COLO829 (cell line): ENCODE measurements at regions not wholly inside any gene's neighbourhood (a gene's known extent, or its start where the extent isn't known, plus 50 kb on each side); places are given as distances from the start of the nearest gene placed in this dataset.
"Not testable (repeated sequence)": the region's sequence is repeated elsewhere in the genome, so short reads cannot be mapped to it uniquely, and the experiment has no call there.

Experiments used
- DNase-seq: peaks from one replicate; pipeline ENCODE4 v3.0.0; 2012; ENCODE audit warnings: low spot score

- no peak for DNase-seq
These were observed 59.8 kb upstream of the C5orf63 start for GRCh38 chr5:127133071-127133470.

GRCh38 chr5:127136908-127137307 is 63.6 kb upstream of the C5orf63 start:
- DNase-seq: no peak

GRCh38 chr5:127143722-127144121 is 70.4 kb upstream of the C5orf63 start:
- DNase-seq: no peak

- no peak for DNase-seq
These were observed 79.7 kb upstream of the C5orf63 start for GRCh38 chr5:127153031-127153430.

GRCh38 chr5:127153521-127153920 is 80.2 kb upstream of the C5orf63 start:
- no peak for DNase-seq

GRCh38 chr5:127163750-127164149 is 90.4 kb upstream of the C5orf63 start:
- no peak for DNase-seq

- no peak for DNase-seq
These were observed 97.8 kb upstream of the C5orf63 start for GRCh38 chr5:127170918-127171600.

GRCh38 chr5:127176769-127177168 is 103.5 kb upstream of the C5orf63 start:
- DNase-seq: no peak

GRCh38 chr5:127182631-127183030 is 108.0 kb upstream of the MEGF10 start:
- not testable (repeated sequence) for DNase-seq

GRCh38 chr5:127183332-127183731 is 107.3 kb upstream of the MEGF10 start:
- DNase-seq: no peak

GRCh38 chr5:127184851-127185250 is 105.7 kb upstream of the MEGF10 start:
- DNase-seq: no peak

- DNase-seq: no peak
These were observed 103.9 kb upstream of the MEGF10 start for GRCh38 chr5:127186657-127187056.

GRCh38 chr5:127187706-127188105 is 102.9 kb upstream of the MEGF10 start:
- no peak for DNase-seq

- no peak for DNase-seq
These were observed 98.4 kb upstream of the MEGF10 start for GRCh38 chr5:127192150-127192549.

- DNase-seq: no peak
These were observed 97.7 kb upstream of the MEGF10 start for GRCh38 chr5:127192836-127193338.

GRCh38 chr5:127196042-127196441 is 94.6 kb upstream of the MEGF10 start:
- no peak for DNase-seq

GRCh38 chr5:127197402-127198167 is 93.0 kb upstream of the MEGF10 start:
- DNase-seq: not testable (repeated sequence)

- DNase-seq: not testable (repeated sequence)
These were observed 87.9 kb upstream of the MEGF10 start for GRCh38 chr5:127202738-127203137.

- DNase-seq: no peak
These were observed 86.8 kb upstream of the MEGF10 start for GRCh38 chr5:127203818-127204217.

GRCh38 chr5:127205147-127205546 is 85.4 kb upstream of the MEGF10 start:
- no peak for DNase-seq

- peak; percentile 56 for DNase-seq
These were observed 84.1 kb upstream of the MEGF10 start for GRCh38 chr5:127206320-127207113.

GRCh38 chr5:127210042-127210441 is 80.6 kb upstream of the MEGF10 start:
- DNase-seq: no peak

GRCh38 chr5:127213231-127213630 is 77.4 kb upstream of the MEGF10 start:
- DNase-seq: no peak
